Liver (tissue), 7 donors: ENCODE measurements at regions not wholly inside any gene's neighbourhood (a gene's known extent, or its start where the extent isn't known, plus 50 kb on each side); places are given as distances from the start of the nearest gene placed in this dataset.

Source experiments
- DNase-seq: peaks from one replicate; pipeline ENCODE4 v3.0.0-alpha.2; 2017; ENCODE audit warnings: low spot score
- H3K27ac ChIP-seq, 2 donors: one replicate each; pipeline ENCODE4 v1.7.0; 2013; ENCODE audit warnings: inconsistent platforms in 2 of 2, low read length in 2 of 2, control low read depth in 1 of 2, low read depth in 1 of 2, mild to moderate bottlenecking in 1 of 2
- H3K27me3 ChIP-seq, 4 donors: one replicate each; pipeline versions ENCODE4 v1.6.1 to v1.7.0; 2013; ENCODE audit warnings: low read length in 3 of 4, inconsistent platforms in 1 of 4, mild to moderate bottlenecking in 1 of 4, moderate library complexity in 1 of 4; ENCODE audit not compliant: control insufficient read depth in 4 of 4, insufficient read depth in 4 of 4
- H3K36me3 ChIP-seq, 4 donors: one replicate each; pipeline versions ENCODE4 v1.6.1 to v1.7.0; 2013; ENCODE audit warnings: low read length in 3 of 4, mild to moderate bottlenecking in 3 of 4, low read depth in 1 of 4, moderate library complexity in 1 of 4; ENCODE audit not compliant: control insufficient read depth in 4 of 4, insufficient read depth in 3 of 4
- H3K4me1 ChIP-seq, 4 donors: one replicate each; pipeline versions ENCODE4 v1.6.1 to v1.7.0; 2013; ENCODE audit warnings: low read length in 3 of 4, mild to moderate bottlenecking in 3 of 4, moderate library complexity in 1 of 4; ENCODE audit not compliant: control insufficient read depth in 4 of 4, insufficient read depth in 4 of 4
- H3K4me3 ChIP-seq, 3 donors: one replicate each; pipeline versions ENCODE4 v1.6.1 to v1.7.0; 2013; ENCODE audit warnings: low read length in 3 of 3, control low read depth in 1 of 3, low read depth in 1 of 3, mild to moderate bottlenecking in 1 of 3
- H3K9ac ChIP-seq, 2 donors: one replicate each; pipeline ENCODE4 v1.7.0; 2013; ENCODE audit warnings: low read length in 2 of 2, mild to moderate bottlenecking in 2 of 2, moderate library complexity in 2 of 2, control low read depth in 1 of 2, low read depth in 1 of 2
- H3K9me3 ChIP-seq, 4 donors: one replicate each; pipeline versions ENCODE4 v1.6.1 to v1.7.0; 2013; ENCODE audit warnings: low read length in 3 of 4; ENCODE audit not compliant: control insufficient read depth in 4 of 4
- ATF3 ChIP-seq: IDR thresholded peaks from 2 replicates; pipeline ENCODE4 v1.6.1; 2016; ENCODE audit warnings: antibody characterized with exemption
- FOXA1 ChIP-seq: IDR thresholded peaks from 2 replicates; pipeline ENCODE4 v1.6.1; 2016; ENCODE audit warnings: antibody characterized with exemption
- FOXA2 ChIP-seq: IDR thresholded peaks from 2 replicates; pipeline ENCODE4 v1.6.1; 2016; ENCODE audit warnings: antibody characterized with exemption
- GABPA ChIP-seq, 2 donors: IDR thresholded peaks in 1 of 2; conservative IDR thresholded peaks in 1 of 2; 2 replicates each; pipeline ENCODE4 v1.6.1; 2016; ENCODE audit warnings: antibody characterized with exemption in 2 of 2, mild to moderate bottlenecking in 1 of 2, moderate library complexity in 1 of 2
- HNF4A ChIP-seq, 2 donors: conservative IDR thresholded peaks; 2 replicates each; pipeline ENCODE4 v1.6.1; 2016; ENCODE audit warnings: antibody characterized with exemption in 2 of 2, mild to moderate bottlenecking in 2 of 2
- HNF4G ChIP-seq: IDR thresholded peaks from 2 replicates; pipeline ENCODE4 v1.6.1; 2016; ENCODE audit warnings: antibody characterized with exemption
- JUND ChIP-seq, 2 donors: IDR thresholded peaks; 2 replicates each; pipeline ENCODE4 v1.6.1; 2016; ENCODE audit warnings: antibody characterized with exemption in 2 of 2
- NR2F2 ChIP-seq: IDR thresholded peaks from 2 replicates; pipeline ENCODE4 v1.6.1; 2016; ENCODE audit warnings: antibody characterized with exemption
- RAD21 ChIP-seq, 2 donors: IDR thresholded peaks; 2 replicates each; pipeline ENCODE4 v1.6.1; 2016; ENCODE audit warnings: antibody characterized with exemption in 2 of 2, mild to moderate bottlenecking in 2 of 2
- REST ChIP-seq: IDR thresholded peaks from 2 replicates; pipeline ENCODE4 v1.6.1; 2016; ENCODE audit warnings: antibody characterized with exemption, mild to moderate bottlenecking
- RXRA ChIP-seq, 2 donors: IDR thresholded peaks; 2 replicates each; pipeline ENCODE4 v1.6.1; 2017 to 2018; ENCODE audit warnings: antibody characterized with exemption in 2 of 2, mild to moderate bottlenecking in 1 of 2
- SP1 ChIP-seq: IDR thresholded peaks from 2 replicates; pipeline ENCODE4 v1.6.1; 2018; ENCODE audit warnings: antibody characterized with exemption, mild to moderate bottlenecking
- TAF1 ChIP-seq: conservative IDR thresholded peaks from 2 replicates; pipeline ENCODE4 v1.6.1; 2016; ENCODE audit warnings: antibody characterized with exemption, mild to moderate bottlenecking
- YY1 ChIP-seq: IDR thresholded peaks from 2 replicates; pipeline ENCODE4 v1.6.1; 2016; ENCODE audit warnings: antibody characterized with exemption, mild to moderate bottlenecking
- ZBTB33 ChIP-seq: IDR thresholded peaks from 2 replicates; pipeline ENCODE4 v1.6.1; 2016; ENCODE audit warnings: antibody characterized with exemption
- WGBS: extraction: QIAGEN DNeasy Blood & Tissue Kit; methylation state at CpG from one replicate; pipeline ENCODE4 v1.1.7; 2013; 5-methylcytosine and 5-hydroxymethylcytosine counted together
- donor health status: healthy.
- donor health status: healthy.
- donor health status: healthy.
- donor health status: healthy.

- Histone ChIP-seq H3K4me3 (no peak overlapping the region), H3K9ac (no peak overlapping the region), H3K27ac (no peak overlapping the region), H3K9me3 (no peaks in the 10 kb centered on the region), H3K4me1 (no peaks in the 10 kb centered on the region), H3K27me3 (no peaks in the 10 kb centered on the region), H3K36me3 (no peaks in the 10 kb centered on the region)
- WGBS = 81% methylated on average over 1 of the region's 1 CpG
- no peak for DNase-seq
- TF ChIP-seq TAF1 (no peak), JUND (IDR thresholded peaks at IDR 0.05) (no peak), REST (no peak)
Observed at GRCh38 chr18:28669165-28669564, 492.2 kb upstream of the CDH2 start.

- no peak for TF ChIP-seq RXRA (IDR thresholded peaks at IDR 0.05)
- TF ChIP-seq REST = no peak
- Histone ChIP-seq H3K36me3 (no peaks in the 10 kb centered on the region), H3K27ac (no peak overlapping the region), H3K4me1 (no peaks in the 10 kb centered on the region), H3K9me3 (no peaks in the 10 kb centered on the region), H3K4me3 (no peak overlapping the region), H3K9ac (no peak overlapping the region), H3K27me3 (no peaks in the 10 kb centered on the region)
- no peak for DNase-seq
Observed at GRCh38 chr18:28666216-28666615, 489.3 kb upstream of the CDH2 start.

- no peaks in the 10 kb centered on the region for H3K4me1 ChIP-seq
- H3K36me3 ChIP-seq = no peaks in the 10 kb centered on the region
- H3K9ac ChIP-seq = no peak overlapping the region
Observed at GRCh38 chr18:28657961-28658360, 481.0 kb upstream of the CDH2 start.

More at GRCh38 chr18:28657961-28658360, 481.0 kb upstream of the CDH2 start:
- H3K27ac ChIP-seq = no peak overlapping the region
- H3K27me3 ChIP-seq = no peaks in the 10 kb centered on the region
- 36% methylated on average over 1 of the region's 1 CpG for WGBS
- H3K4me3 ChIP-seq = no peak overlapping the region
- no peak for DNase-seq
- H3K9me3 ChIP-seq = no peaks in the 10 kb centered on the region
- TF ChIP-seq REST = no peak
- no peak for TF ChIP-seq HNF4G
- no peak for TF ChIP-seq FOXA1
- TF ChIP-seq RXRA (IDR thresholded peaks at IDR 0.05) = no peak
- no peak for TF ChIP-seq RAD21 (IDR thresholded peaks at IDR 0.05)
- no peak for TF ChIP-seq YY1
- TF ChIP-seq SP1 = no peak
- TF ChIP-seq FOXA2 = no peak
- no peak for TF ChIP-seq ATF3
- TF ChIP-seq HNF4A (conservative IDR thresholded peaks at IDR 0.05) = no peak
- no peak for TF ChIP-seq GABPA (IDR thresholded peaks at IDR 0.05 in 1 of 2, conservative IDR thresholded peaks at IDR 0.05 in 1 of 2)
- TF ChIP-seq ZBTB33 = no peak
- no peak for TF ChIP-seq NR2F2
